K562 (cell line): ENCODE measurements at regions not wholly inside any gene's neighbourhood (a gene's known extent, or its start where the extent isn't known, plus 50 kb on each side); places are given as distances from the start of the nearest gene placed in this dataset.

Source experiments
- JUND ChIP-seq, 2 experiments: IDR thresholded peaks; 2 replicates in 1 of 2; 3 replicates in 1 of 2; pipeline ENCODE4 v1.6.1; 2011; ENCODE audit warnings: borderline replicate concordance in 2 of 2, low read depth in 2 of 2, low read length in 2 of 2, improper control_type of control experiment in 1 of 2, missing biosample characterization in 1 of 2, missing genetic modification characterization in 1 of 2, missing genetic modification reagents in 1 of 2
- L3MBTL2 ChIP-seq: fragments of 450-650 bp; IDR thresholded peaks from 2 replicates; pipeline ENCODE4 v1.6.1; 2016; ENCODE audit warnings: mild to moderate bottlenecking, moderate library complexity
- RBFOX2 ChIP-seq: fragments of 200-400 bp; formaldehyde crosslinking; IDR thresholded peaks from 2 replicates; pipeline ENCODE4 v1.6.1; 2017; ENCODE audit warnings: low read depth, mild to moderate bottlenecking, low read length, moderate library complexity
- SOX6 ChIP-seq: fragments of 450-650 bp; IDR thresholded peaks from 2 replicates; pipeline ENCODE4 v1.6.1; 2014; ENCODE audit warnings: mild to moderate bottlenecking
- TF ChIP-seq, protein P1 (sequence below): fragments of 450-650 bp; IDR thresholded peaks from 2 replicates; pipeline ENCODE4 v1.6.1; 2016; ENCODE audit warnings: mild to moderate bottlenecking, moderate library complexity
- TF ChIP-seq, protein P2 (sequence below): fragments of 450-650 bp; IDR thresholded peaks from 2 replicates; pipeline ENCODE4 v1.6.1; 2016; ENCODE audit warnings: mild to moderate bottlenecking
- TF ChIP-seq, protein P3 (sequence below): sonication (generic); formaldehyde crosslinking; IDR thresholded peaks from 2 replicates; pipeline ENCODE4 v1.4.0; 2020; ENCODE audit warnings: mild to moderate bottlenecking, missing genetic modification reagents

DNA sequence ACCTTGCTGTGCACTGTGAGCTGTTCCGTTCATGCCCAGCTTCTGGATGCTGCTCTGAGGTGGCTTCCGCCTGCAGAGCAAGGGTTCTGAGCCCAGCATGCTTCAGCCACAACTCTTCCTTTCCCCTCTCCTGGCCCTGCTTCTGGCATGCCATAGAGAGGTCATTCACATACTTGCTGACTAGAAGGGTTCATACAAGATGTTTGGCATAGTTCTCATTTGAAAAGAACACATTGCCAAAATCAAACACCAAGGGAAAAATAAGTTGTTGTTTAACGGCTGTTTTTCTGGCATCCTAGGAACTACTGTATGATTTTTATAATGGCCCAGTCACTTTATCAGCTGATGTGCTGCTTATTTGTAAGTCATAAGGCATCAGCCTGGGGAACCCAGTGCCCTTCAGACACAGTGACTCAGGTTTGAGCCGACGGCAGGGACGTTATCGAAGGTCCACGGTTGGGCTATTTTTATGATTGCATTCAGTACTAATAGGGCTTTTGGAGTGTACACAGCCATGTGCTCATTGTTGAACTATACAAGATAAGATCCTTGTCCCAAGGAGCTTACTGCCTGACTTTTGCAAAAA is 53.9 kb upstream of the CTAGE1 start (continued):
- TF ChIP-seq, protein P1, sequence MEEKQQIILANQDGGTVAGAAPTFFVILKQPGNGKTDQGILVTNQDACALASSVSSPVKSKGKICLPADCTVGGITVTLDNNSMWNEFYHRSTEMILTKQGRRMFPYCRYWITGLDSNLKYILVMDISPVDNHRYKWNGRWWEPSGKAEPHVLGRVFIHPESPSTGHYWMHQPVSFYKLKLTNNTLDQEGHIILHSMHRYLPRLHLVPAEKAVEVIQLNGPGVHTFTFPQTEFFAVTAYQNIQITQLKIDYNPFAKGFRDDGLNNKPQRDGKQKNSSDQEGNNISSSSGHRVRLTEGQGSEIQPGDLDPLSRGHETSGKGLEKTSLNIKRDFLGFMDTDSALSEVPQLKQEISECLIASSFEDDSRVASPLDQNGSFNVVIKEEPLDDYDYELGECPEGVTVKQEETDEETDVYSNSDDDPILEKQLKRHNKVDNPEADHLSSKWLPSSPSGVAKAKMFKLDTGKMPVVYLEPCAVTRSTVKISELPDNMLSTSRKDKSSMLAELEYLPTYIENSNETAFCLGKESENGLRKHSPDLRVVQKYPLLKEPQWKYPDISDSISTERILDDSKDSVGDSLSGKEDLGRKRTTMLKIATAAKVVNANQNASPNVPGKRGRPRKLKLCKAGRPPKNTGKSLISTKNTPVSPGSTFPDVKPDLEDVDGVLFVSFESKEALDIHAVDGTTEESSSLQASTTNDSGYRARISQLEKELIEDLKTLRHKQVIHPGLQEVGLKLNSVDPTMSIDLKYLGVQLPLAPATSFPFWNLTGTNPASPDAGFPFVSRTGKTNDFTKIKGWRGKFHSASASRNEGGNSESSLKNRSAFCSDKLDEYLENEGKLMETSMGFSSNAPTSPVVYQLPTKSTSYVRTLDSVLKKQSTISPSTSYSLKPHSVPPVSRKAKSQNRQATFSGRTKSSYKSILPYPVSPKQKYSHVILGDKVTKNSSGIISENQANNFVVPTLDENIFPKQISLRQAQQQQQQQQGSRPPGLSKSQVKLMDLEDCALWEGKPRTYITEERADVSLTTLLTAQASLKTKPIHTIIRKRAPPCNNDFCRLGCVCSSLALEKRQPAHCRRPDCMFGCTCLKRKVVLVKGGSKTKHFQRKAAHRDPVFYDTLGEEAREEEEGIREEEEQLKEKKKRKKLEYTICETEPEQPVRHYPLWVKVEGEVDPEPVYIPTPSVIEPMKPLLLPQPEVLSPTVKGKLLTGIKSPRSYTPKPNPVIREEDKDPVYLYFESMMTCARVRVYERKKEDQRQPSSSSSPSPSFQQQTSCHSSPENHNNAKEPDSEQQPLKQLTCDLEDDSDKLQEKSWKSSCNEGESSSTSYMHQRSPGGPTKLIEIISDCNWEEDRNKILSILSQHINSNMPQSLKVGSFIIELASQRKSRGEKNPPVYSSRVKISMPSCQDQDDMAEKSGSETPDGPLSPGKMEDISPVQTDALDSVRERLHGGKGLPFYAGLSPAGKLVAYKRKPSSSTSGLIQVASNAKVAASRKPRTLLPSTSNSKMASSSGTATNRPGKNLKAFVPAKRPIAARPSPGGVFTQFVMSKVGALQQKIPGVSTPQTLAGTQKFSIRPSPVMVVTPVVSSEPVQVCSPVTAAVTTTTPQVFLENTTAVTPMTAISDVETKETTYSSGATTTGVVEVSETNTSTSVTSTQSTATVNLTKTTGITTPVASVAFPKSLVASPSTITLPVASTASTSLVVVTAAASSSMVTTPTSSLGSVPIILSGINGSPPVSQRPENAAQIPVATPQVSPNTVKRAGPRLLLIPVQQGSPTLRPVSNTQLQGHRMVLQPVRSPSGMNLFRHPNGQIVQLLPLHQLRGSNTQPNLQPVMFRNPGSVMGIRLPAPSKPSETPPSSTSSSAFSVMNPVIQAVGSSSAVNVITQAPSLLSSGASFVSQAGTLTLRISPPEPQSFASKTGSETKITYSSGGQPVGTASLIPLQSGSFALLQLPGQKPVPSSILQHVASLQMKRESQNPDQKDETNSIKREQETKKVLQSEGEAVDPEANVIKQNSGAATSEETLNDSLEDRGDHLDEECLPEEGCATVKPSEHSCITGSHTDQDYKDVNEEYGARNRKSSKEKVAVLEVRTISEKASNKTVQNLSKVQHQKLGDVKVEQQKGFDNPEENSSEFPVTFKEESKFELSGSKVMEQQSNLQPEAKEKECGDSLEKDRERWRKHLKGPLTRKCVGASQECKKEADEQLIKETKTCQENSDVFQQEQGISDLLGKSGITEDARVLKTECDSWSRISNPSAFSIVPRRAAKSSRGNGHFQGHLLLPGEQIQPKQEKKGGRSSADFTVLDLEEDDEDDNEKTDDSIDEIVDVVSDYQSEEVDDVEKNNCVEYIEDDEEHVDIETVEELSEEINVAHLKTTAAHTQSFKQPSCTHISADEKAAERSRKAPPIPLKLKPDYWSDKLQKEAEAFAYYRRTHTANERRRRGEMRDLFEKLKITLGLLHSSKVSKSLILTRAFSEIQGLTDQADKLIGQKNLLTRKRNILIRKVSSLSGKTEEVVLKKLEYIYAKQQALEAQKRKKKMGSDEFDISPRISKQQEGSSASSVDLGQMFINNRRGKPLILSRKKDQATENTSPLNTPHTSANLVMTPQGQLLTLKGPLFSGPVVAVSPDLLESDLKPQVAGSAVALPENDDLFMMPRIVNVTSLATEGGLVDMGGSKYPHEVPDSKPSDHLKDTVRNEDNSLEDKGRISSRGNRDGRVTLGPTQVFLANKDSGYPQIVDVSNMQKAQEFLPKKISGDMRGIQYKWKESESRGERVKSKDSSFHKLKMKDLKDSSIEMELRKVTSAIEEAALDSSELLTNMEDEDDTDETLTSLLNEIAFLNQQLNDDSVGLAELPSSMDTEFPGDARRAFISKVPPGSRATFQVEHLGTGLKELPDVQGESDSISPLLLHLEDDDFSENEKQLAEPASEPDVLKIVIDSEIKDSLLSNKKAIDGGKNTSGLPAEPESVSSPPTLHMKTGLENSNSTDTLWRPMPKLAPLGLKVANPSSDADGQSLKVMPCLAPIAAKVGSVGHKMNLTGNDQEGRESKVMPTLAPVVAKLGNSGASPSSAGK, result peak; percentile 21; the same call in 1 of the 2 replicates
- TF ChIP-seq, protein P2, sequence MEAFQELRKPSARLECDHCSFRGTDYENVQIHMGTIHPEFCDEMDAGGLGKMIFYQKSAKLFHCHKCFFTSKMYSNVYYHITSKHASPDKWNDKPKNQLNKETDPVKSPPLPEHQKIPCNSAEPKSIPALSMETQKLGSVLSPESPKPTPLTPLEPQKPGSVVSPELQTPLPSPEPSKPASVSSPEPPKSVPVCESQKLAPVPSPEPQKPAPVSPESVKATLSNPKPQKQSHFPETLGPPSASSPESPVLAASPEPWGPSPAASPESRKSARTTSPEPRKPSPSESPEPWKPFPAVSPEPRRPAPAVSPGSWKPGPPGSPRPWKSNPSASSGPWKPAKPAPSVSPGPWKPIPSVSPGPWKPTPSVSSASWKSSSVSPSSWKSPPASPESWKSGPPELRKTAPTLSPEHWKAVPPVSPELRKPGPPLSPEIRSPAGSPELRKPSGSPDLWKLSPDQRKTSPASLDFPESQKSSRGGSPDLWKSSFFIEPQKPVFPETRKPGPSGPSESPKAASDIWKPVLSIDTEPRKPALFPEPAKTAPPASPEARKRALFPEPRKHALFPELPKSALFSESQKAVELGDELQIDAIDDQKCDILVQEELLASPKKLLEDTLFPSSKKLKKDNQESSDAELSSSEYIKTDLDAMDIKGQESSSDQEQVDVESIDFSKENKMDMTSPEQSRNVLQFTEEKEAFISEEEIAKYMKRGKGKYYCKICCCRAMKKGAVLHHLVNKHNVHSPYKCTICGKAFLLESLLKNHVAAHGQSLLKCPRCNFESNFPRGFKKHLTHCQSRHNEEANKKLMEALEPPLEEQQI, result no peak
- TF ChIP-seq RBFOX2, result no peak
- peak; percentile 34; the same call in 1 of the 2 replicates for TF ChIP-seq JUND (IDR thresholded peaks at IDR 0.05; ENCODE audit: borderline replicate concordance, low read depth, low read length)
- TF ChIP-seq JUND (tag; IDR thresholded peaks at IDR 0.05; ENCODE audit: borderline replicate concordance, low read depth, low read length), result no peak
- TF ChIP-seq SOX6, result peak; percentile 29; the same call in 1 of the 2 replicates
- TF ChIP-seq, protein P3, sequence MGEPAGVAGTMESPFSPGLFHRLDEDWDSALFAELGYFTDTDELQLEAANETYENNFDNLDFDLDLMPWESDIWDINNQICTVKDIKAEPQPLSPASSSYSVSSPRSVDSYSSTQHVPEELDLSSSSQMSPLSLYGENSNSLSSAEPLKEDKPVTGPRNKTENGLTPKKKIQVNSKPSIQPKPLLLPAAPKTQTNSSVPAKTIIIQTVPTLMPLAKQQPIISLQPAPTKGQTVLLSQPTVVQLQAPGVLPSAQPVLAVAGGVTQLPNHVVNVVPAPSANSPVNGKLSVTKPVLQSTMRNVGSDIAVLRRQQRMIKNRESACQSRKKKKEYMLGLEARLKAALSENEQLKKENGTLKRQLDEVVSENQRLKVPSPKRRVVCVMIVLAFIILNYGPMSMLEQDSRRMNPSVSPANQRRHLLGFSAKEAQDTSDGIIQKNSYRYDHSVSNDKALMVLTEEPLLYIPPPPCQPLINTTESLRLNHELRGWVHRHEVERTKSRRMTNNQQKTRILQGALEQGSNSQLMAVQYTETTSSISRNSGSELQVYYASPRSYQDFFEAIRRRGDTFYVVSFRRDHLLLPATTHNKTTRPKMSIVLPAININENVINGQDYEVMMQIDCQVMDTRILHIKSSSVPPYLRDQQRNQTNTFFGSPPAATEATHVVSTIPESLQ (CRISPR knock-in tag), result no peak
- TF ChIP-seq L3MBTL2, result 0 out of 2 replicates have a peak, but pooled peaks have one; percentile 60
- TF ChIP-seq, all 486 proteins: peak for 21
